HG03095 (cell line): ENCODE measurements at regions not wholly inside any gene's neighbourhood (a gene's known extent, or its start where the extent isn't known, plus 50 kb on each side); places are given as distances from the start of the nearest gene placed in this dataset.
"Not testable (repeated sequence)": the region's sequence is repeated elsewhere in the genome, so short reads cannot be mapped to it uniquely, and the experiment has no call there.

ENCODE experiments used
- ATAC-seq: cut with Tn5 transposase; IDR thresholded peaks from one replicate; pipeline ENCODE4 v1.9.1; 2021; ENCODE audit warnings: moderate library complexity; ENCODE audit not compliant: unreplicated experiment

DNA sequence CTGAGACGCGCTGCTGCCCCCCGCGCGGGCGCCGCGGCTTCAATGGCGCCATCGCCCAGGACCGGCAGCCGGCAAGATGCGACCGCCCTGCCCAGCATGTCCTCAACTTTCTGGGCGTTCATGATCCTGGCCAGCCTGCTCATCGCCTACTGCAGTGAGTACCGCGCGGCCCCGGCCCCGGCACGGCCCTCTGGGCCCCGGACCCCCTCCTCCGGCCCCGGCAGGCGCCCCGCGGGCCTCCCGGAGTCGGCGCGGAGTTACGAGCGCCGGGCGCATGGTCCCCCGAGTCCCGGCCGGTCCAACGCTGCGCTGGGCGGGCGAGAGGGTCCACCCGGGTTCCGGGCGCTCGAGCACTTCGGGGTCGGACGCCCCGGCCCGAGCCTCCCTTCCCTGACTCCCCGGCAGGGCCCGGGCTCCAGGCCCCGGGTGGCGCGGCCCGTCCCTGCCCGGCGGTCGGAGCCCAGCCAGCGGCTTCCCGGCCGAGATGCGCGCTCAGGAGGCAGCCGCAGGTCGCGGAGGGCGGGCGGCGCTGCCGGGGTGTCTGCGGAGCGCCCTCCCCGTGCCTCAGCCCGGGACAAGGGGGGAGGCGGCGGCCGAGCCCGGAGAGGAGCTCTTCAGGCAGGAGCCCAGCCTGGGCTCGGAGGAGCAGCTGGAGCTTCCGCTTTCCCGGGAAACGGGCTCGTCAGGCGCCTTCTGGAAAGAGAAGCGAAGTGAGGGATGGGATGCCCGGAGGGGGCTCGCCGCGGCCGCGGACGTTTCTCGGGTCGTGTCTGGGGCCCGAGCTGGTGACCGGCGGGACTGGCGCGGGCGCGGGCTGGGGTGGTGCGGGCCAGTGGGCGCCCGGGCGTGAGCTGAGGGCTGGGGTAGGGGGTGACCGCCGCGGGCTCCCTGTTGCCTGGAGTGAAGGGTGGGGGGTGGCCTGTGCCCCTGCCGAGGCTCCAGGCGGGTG lies 1337.8 kb downstream of the BRD1 start:
- no peak for ATAC-seq

DNA sequence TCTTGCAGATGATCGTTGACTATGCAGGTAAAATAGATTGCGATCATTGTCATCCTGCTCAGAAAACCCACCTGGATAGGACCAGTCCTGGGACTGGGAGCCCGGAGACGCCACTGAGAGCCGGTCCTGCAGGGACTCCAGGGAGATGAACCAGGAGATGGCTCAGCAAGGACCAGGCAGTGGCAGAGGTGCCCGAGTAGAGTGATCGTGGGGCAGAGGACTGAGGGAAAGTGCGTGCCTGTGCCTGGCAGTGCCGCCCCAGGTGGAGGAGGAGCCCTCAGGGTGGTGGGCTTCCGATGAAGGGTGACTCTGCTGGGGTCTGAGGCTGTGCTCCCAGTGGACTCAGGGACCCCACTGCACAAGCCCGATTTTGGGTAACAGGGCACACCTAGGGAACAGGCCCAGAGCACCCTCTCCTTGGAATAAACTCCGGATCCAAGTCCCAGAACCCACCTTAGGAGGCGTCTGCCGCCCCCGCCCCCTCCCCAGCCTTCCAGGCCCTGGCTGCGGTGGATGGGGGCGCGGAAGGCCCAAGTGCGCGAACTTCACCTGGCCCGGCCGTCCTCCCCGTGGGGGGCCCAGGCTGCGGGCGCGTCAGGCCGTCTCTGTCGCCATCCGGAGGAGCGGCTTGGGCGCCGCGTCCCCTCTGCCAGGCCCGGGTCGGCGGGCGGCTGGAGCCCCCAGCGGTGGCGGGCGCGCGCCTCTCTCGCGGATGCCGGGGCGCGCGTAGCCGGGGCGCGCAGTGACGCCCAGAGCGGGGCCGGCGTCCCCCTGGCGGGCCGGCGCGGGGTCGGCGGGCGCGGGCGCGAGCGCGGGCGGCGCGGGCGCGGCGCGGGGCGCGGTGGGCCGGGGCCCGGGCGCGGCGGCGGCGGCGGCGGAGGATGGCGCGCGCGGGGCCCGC lies 1338.8 kb downstream of the BRD1 start:
- no peak for ATAC-seq

DNA sequence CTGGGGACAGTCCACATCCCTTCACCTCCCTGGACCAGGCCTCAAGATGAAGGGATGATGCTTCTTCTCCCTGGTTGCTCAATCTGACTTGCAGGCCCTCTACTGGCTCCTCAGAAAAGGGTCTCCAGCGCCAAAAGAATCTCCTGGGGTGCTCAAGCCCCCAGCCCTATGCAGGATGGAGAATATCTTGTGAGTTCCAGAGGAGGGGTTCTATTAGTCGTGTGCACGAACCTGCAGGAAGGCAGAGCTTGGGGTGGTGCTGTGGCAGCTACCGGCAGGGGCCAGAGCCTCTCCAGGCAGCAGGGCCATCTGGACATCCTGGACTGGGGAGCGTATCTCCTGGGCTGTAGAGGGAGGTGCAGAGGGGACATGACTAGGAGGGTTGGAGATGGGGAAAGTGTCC lies 1339.5 kb downstream of the BRD1 start:
- no peak for ATAC-seq

DNA sequence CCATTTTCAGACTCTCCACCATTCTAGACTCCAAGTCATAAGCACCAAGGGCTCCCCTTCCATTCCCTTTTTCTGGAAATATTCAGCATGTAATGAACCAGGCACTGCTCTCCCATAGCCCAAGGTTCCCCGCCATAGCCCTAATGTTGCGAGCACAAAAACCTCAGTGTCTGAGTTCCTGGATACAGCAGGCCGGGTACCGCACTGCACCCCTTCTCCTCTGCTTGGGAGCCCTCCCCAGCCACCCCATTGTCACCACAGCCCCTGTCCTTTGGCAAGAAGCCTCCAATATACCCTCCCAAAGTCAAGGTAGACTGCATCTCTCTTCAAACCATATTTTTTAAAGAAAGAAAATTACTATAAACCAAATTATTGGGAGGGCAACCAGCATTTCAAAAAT lies 1341.1 kb downstream of the BRD1 start:
- ATAC-seq = no peak

DNA sequence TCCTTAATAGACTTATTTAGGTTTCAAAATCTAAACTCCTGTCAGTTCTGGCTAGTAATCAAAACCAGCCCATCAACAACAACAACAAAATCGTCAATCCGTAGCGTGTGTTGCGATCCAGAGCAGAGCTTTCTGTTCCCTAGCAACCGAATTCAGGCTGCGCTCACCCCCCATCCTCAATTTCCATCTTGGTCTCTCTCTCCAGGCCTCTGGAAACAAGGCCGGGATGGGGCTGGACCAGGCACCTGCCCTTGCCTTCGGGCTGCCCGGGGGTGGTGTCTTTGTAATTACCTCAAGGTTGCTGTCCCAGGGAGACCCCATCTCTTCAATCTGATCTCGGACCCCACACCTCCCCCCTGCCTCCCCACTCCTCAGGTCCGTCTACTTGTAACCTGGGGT lies 1341.5 kb downstream of the BRD1 start:
- no peak for ATAC-seq

DNA sequence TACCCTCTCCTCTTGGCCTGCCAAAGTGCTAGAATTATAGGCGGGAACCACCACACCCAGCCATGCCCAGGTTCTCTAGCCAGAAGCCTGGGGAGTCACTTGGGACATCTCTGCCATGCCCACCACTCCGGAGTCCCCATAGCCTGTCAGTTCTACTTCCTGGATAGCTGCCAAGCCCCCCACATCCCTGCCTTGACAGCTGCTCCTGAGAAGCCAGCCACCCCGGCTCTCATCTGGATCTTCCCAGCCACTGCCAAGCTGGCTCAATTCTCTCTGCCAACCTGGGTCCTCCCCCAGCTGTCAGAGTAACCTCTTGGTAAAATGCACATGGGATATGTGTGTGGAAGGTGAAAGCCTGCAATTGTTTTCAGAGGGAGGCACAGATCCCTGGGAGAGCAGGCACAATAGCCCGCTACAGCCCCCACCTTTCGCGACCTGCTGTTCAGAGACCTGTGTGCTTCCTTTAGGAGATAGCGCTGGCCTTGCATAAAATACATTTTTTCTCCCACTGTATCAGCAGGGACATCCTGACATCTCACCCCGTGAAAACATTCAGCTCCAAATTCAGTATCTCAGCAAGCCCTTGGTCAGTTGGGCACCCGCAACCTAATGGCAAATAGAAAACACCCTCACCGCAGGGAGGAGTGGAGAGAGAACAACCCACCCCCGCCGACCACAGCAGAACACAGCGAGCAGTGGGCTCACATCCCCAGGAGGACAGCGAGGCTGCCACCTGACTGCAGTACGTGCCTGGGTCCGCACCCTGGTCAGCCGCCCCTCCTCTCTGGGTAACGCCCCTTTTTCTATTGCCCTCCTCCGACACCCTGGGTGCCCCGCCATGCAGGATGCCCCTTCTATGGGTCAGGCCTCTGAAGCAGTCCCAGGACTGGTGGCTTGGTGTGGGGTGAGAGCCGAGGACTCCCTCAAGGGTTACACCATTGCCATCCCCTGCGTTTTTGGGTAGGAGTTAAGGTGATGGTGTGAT lies 1342.2 kb downstream of the BRD1 start:
- no peak for ATAC-seq

DNA sequence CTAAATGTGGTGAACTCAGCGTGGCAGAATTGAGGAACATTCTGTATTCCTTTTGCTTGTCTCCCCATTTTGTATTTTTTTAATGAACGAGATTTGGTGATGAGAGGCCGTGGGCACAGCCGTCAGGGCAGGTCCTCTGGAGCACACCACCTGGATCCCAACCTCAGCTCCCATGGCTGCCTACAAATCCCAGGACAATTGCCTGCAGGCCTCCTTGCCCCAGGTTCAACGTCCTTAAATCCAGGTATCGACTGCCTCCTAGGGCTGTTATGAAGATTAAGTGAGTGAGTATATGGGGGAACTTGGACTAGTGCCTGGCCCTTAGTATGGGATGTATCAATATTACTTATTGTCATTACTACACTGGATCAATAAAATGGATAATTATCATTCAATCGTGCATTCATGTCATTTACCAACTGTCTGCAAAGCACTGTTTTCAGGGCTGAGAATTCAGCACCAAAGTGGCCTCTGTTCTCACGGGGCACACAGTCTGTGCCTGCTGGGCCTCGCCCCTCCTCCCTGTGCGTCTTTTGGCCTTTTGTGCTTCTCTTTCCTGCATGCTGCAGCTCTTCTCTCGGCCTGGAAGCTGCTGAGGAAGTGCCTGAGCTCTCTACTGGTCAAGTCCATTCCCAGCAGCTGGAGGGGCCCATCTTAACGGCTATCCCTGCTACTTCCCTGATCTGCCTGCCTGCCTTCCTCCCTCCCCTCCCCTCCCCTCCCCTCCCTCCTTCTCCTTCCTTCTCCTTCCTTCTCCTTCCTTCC lies 1343.7 kb downstream of the BRD1 start:
- ATAC-seq = no peak

- ATAC-seq = no peak
Measured at GRCh38 chr22:48482771-48483170, 1344.9 kb downstream of the BRD1 start.

GRCh38 chr22:48482198-48482597 lies 1345.5 kb downstream of the BRD1 start:
- not testable (repeated sequence) for ATAC-seq

GRCh38 chr22:48481748-48482147 lies 1345.9 kb downstream of the BRD1 start:
- no peak for ATAC-seq

GRCh38 chr22:48478529-48479265 lies 1349.0 kb downstream of the BRD1 start:
- ATAC-seq = no peak

- ATAC-seq = no peak
Measured at GRCh38 chr22:48478124-48478523, 1349.5 kb downstream of the BRD1 start.

DNA sequence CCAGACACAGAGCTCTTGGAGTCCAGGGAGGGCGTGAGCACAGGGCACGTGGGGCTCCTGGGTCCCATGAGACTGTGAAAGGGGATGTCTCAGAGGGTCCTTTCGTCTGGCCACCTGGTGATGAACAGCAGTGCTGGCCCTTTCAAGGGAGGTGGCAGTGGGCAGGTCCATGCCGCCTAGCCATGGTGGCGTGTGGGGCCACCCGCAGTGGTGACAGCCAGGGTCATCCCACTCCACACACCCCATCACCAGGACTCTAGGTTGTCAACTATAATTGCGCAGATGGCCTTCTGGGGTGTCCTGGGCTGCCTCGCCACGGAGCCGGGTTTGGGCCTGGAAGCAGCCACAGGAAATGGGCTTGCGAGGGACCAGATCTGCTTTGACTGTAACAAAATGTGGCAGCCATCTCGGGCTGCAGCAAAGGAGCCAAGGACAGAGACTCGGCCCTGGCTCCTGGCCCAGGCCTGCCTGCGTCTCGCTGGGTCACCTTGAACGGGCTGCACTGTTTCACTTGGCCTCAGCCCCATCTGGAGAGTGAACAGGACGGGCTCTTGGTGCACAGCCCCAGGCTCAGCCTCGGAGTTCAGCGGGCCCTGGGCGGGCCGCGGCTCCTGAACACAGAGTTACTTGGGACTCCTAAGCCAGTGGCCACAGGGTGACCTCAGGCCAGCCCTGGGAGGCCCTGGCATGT lies 1350.5 kb downstream of the BRD1 start:
- no peak for ATAC-seq

GRCh38 chr22:48476577-48476976 lies 1351.1 kb downstream of the BRD1 start:
- ATAC-seq = no peak

DNA sequence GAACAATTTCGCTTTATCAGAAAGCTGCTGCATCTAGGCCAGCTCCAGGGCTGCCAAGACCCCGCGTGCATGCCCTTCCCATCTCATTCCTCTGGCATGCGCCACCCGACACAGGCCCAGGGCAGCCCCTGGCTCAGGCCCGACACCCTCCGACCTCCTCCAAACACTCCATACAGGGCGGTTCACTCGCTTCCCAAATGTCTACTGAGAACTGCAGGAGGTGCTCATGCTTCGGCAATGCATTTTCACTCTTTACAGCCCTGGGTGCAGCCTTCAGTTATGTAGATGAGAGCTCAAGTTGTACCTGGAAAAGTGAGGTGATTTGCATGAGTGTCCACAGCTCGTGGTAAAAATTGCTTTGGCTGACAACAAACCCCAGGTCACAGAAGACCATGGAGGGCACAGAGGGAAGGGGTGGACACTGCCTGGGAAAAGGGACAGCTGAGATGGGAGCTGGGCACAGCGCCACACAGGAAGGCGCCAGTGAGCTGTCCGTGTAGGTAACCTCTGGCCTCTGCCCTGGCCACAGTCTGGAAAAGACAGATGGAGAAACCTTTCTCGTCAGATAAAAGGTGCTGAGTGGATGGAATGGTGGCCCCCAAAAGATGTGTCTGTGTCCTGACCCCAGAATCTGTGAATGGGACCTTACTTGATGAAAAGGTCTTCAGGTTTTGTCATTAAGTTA lies 1351.9 kb downstream of the BRD1 start:
- no peak for ATAC-seq

DNA sequence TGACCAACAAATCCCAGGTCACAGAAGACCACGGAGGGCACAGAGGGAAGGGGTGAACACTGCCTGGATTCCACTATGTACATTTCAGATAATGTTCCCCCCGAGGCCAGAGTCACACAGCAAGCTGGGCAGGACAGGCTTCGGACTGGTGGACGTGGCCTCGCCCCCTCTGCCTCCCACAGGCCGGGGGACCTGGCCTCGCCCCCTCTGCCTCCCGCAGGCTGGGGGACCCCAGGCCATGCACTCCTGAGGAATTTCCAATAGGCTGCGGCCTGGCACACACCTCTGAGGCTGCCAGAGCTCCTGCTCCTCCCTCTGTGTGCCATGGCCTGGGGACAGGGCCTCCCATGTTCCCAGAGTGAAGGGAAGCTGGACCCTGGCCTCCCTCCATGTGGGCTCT lies 1352.8 kb downstream of the BRD1 start:
- no peak for ATAC-seq

GRCh38 chr22:48473202-48473601 lies 1354.5 kb downstream of the BRD1 start:
- no peak for ATAC-seq

- ATAC-seq = no peak
Measured at GRCh38 chr22:48464246-48464645, 1363.4 kb downstream of the BRD1 start.
